ENCODE measurements at regions not wholly inside any gene's neighbourhood (a gene's known extent, or its start where the extent isn't known, plus 50 kb on each side); places are given as distances from the start of the nearest gene placed in this dataset.

DNA sequence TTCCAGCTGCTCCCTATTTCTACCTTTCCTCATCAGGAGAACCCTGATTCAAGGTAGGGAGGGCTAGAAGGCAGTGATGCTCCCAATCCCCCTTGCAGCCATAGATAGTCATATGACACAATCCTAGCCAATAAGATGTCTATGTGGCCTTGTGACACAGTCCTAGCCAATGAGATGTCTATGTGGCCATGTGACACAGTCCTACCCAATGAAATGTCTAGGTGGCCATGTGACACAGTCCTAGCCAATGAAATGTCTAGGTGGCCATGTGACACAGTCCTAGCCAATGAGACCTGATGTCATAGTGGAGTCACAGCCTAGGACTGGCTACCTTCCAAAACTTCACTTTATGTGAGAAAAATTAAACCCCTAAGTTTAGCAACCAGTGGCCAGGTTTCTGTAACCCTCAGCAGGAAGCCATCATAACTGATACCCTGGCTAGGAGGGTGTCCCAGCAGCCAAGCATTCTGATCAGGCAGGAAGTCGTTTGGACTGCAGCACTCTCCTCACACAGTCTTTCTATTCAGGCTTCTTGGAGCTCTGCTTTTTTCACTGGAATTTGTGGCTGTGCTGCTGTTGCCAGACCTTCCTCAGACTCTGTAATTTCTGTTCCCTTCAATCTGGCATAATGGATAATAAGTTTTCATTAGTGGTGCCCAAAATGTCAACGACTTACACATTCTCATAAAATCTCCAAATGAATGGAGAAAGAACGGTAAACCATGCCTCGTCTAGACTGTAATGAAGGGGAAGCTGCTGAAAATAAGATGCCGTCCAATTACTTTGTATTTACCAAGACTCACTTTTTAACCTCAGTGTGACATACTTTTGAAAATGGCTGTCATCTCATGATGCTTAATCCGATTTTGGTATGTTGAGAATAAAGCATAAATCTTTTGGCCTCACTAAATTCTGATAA, 165.0 kb upstream of the NCKAP5 start:
- Histone ChIP-seq H3K9me3 (ENCODE audit: insufficient read depth, low read length) (peaks cover 8% of the 10 kb centered on the region; the same call in 1 of the 2 replicates), H3K27me3 (ENCODE audit: insufficient read depth, insufficient read length) (no peaks in the 10 kb centered on the region), H3K36me3 (ENCODE audit: insufficient read depth, insufficient read length, low read length) (no peaks in the 10 kb centered on the region), H3K4me3 (ENCODE audit: insufficient read length, low read depth) (no peak overlapping the region), H3K4me1 (ENCODE audit: insufficient read depth, insufficient read length) (no peaks in the 10 kb centered on the region), H3K9ac (ENCODE audit: insufficient read length, low read depth) (no peak overlapping the region)
- TF ChIP-seq SUZ12 (IDR thresholded peaks at IDR 0.05; ENCODE audit: extremely low read depth, insufficient read depth, insufficient read length): no peak
- no peak for TF ChIP-seq YY1 (IDR thresholded peaks at IDR 0.05; ENCODE audit: insufficient read depth, insufficient read length)
- no peak for TF ChIP-seq ZNF274 (IDR thresholded peaks at IDR 0.05; ENCODE audit: low read depth, low read length)
- DNase-seq (ENCODE audit: low read depth, low spot score): no peak

DNA sequence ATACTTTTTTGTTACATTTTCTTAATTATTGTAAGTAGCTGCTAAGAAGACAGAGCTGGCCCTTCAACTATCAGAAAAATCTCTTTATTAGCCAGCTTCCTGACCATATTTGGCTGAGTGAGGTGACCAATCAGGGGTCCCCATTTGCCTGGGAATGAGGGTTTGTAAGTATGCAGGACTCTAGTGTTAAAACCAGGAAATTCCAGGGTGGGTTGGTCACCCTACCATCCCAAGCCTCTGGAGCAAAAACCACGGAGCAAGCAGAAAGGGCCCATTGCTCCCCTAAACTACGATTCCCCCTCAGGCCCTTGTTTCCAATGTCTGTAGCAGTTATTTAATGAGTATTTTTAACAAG, 165.6 kb upstream of the NCKAP5 start:
- no peak for DNase-seq (ENCODE audit: low read depth, low spot score)
- TF ChIP-seq SUZ12 (IDR thresholded peaks at IDR 0.05; ENCODE audit: extremely low read depth, insufficient read depth, insufficient read length): no peak
- no peak for TF ChIP-seq ZNF274 (IDR thresholded peaks at IDR 0.05; ENCODE audit: low read depth, low read length)
- TF ChIP-seq YY1 (IDR thresholded peaks at IDR 0.05; ENCODE audit: insufficient read depth, insufficient read length): no peak
- Histone ChIP-seq H3K9me3 (ENCODE audit: insufficient read depth, low read length) (peaks cover 8% of the 10 kb centered on the region; the same call in 1 of the 2 replicates), H3K9ac (ENCODE audit: insufficient read length, low read depth) (no peak overlapping the region), H3K27me3 (ENCODE audit: insufficient read depth, insufficient read length) (no peaks in the 10 kb centered on the region), H3K36me3 (ENCODE audit: insufficient read depth, insufficient read length, low read length) (no peaks in the 10 kb centered on the region), H3K4me1 (ENCODE audit: insufficient read depth, insufficient read length) (no peaks in the 10 kb centered on the region), H3K4me3 (ENCODE audit: insufficient read length, low read depth) (no peak overlapping the region)

DNA sequence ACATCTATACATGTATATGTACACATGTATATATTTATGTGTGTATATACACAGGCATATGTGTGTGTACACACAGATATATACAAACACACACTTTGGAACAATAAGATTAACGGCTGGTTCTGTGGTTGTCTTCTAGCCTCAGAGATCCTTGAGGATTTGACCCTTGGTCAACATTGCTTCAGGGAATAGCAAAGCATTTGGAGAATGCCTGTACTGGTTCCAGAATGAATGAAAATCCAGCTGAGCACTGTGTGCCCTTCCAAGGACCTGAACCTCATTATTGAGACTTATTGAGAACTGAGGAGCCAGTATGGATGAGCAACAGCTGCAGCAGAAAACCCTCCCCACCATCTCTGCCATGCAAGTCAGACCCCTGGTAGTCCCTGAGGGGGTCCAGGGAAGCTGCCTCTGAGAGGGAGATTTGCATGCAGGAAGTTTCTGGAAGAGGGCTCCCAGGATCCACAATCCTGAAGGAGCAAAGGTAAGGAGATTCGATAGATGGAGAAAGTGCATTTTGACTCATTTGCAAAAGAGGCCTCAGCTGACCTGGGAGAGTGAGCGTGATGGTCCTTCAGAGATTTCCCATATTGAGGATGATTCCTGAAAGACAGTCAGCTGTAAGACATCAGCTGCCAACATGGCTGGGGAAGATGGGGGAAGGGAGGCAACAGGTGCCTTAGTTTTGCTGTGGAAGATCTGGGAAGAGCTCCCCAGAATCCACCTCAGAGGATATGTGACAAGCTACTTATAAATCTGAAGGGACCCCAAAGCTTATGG, 166.6 kb upstream of the NCKAP5 start:
- TF ChIP-seq SUZ12 (IDR thresholded peaks at IDR 0.05; ENCODE audit: extremely low read depth, insufficient read depth, insufficient read length) (no peak), ZNF274 (IDR thresholded peaks at IDR 0.05; ENCODE audit: low read depth, low read length) (no peak), YY1 (IDR thresholded peaks at IDR 0.05; ENCODE audit: insufficient read depth, insufficient read length) (no peak)
- Histone ChIP-seq H3K4me1 (ENCODE audit: insufficient read depth, insufficient read length) (no peaks in the 10 kb centered on the region), H3K9me3 (ENCODE audit: insufficient read depth, low read length) (peaks cover 8% of the 10 kb centered on the region; the same call in 1 of the 2 replicates), H3K27me3 (ENCODE audit: insufficient read depth, insufficient read length) (no peaks in the 10 kb centered on the region), H3K9ac (ENCODE audit: insufficient read length, low read depth) (no peak overlapping the region), H3K4me3 (ENCODE audit: insufficient read length, low read depth) (no peak overlapping the region), H3K36me3 (ENCODE audit: insufficient read depth, insufficient read length, low read length) (no peaks in the 10 kb centered on the region)
- no peak for DNase-seq (ENCODE audit: low read depth, low spot score)

DNA sequence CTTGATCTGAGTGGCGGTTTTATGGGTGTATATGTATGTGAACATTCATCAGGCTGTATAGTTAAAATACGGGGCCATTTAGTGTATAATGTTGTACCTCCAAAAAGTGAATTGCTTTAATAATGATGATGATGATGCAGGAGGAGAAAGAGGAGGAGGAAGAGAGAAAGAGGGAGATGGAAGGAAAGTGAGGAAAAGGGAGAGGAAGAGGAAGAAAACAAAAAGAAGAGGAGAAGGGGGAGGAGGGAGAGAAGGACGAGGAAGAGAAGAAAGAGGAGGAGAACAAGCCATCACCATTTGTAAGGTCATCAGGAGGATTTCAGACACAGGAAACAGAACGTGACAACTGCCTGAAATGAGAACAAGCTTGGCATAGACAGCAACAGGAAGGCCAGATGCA, 168.4 kb upstream of the NCKAP5 start:
- TF ChIP-seq SUZ12 (IDR thresholded peaks at IDR 0.05; ENCODE audit: extremely low read depth, insufficient read depth, insufficient read length): no peak
- TF ChIP-seq ZNF274 (IDR thresholded peaks at IDR 0.05; ENCODE audit: low read depth, low read length): no peak
- TF ChIP-seq YY1 (IDR thresholded peaks at IDR 0.05; ENCODE audit: insufficient read depth, insufficient read length): no peak
- no peak overlapping the region for H3K9ac ChIP-seq (ENCODE audit: insufficient read length, low read depth)
- no peak overlapping the region for H3K4me3 ChIP-seq (ENCODE audit: insufficient read length, low read depth)

DNA sequence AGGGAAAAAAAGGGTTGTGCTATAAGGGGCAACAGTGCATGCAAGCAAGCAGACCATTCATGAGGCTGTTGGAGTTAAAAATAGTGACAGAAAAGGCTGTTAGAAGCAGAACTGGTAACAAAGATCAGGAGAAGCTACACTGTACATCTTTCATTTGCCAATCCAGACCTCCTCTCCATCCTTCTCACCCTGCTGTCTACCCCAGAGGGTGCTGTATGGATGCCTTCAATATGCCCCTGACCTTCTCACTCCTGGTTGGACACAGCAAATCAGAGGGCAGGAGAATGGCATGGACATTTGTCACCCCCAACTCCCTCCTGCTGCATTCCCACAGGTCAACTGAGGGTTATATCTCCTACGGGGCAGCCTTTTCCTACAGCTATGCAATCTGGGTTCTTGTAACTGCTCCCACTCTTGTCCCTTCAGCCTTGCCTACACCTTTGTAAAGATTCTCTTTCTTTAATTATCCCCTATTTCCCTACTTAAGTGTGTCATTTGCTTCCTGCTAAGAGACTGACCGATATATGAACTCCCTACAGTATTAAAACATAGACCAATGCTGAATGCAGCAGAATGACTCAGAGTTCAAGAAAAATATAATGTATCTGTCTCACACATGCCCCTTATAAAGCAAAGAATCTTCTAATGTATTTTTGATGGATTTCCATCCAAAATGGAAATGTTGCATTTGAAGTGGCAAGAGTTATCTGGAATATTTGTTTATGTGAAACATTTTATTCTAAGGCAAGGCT, 169.2 kb upstream of the NCKAP5 start:
- no peak overlapping the region for H3K4me3 ChIP-seq (ENCODE audit: insufficient read length, low read depth)
- H3K9ac ChIP-seq (ENCODE audit: insufficient read length, low read depth): no peak overlapping the region
- no peaks in the 10 kb centered on the region for H3K36me3 ChIP-seq (ENCODE audit: insufficient read depth, insufficient read length, low read length)
- H3K9me3 ChIP-seq (ENCODE audit: insufficient read depth, low read length): peaks cover 8% of the 10 kb centered on the region; the same call in 1 of the 2 replicates
- no peaks in the 10 kb centered on the region for H3K27me3 ChIP-seq (ENCODE audit: insufficient read depth, insufficient read length)
- TF ChIP-seq YY1 (IDR thresholded peaks at IDR 0.05; ENCODE audit: insufficient read depth, insufficient read length) (no peak), SUZ12 (IDR thresholded peaks at IDR 0.05; ENCODE audit: extremely low read depth, insufficient read depth, insufficient read length) (no peak)
- DNase-seq (ENCODE audit: low read depth, low spot score): no peak
- no peaks in the 10 kb centered on the region for H3K4me1 ChIP-seq (ENCODE audit: insufficient read depth, insufficient read length)

More for the DNA sequence above, 168.4 kb upstream of the NCKAP5 start:
- no peaks in the 10 kb centered on the region for H3K4me1 ChIP-seq (ENCODE audit: insufficient read depth, insufficient read length)
- H3K36me3 ChIP-seq (ENCODE audit: insufficient read depth, insufficient read length, low read length): no peaks in the 10 kb centered on the region
- H3K27me3 ChIP-seq (ENCODE audit: insufficient read depth, insufficient read length): no peaks in the 10 kb centered on the region
- no peak for DNase-seq (ENCODE audit: low read depth, low spot score)
- H3K9me3 ChIP-seq (ENCODE audit: insufficient read depth, low read length): peaks cover 8% of the 10 kb centered on the region; the same call in 1 of the 2 replicates

DNA sequence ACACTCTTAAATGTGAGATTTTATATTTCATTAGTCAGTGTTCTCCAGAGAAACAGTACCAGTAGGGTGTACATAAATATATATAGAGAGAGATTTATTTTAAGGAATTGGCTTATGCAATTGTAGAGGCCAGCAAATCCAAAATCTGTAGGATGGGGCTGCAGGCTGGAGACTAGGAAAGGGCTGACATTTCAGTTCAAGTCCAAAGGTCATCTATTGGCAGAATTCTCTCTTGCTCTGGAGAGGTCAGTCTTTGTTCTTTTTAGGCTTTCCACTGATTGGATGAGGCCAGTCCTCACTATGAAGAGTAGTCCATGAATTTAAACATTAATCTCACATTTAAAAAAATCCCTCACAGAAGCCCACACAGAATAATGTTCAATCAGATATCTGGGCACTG, 170.8 kb upstream of the NCKAP5 start:
- Histone ChIP-seq H3K27me3 (ENCODE audit: insufficient read depth, insufficient read length) (no peaks in the 10 kb centered on the region), H3K36me3 (ENCODE audit: insufficient read depth, insufficient read length, low read length) (no peaks in the 10 kb centered on the region), H3K4me1 (ENCODE audit: insufficient read depth, insufficient read length) (no peaks in the 10 kb centered on the region), H3K4me3 (ENCODE audit: insufficient read length, low read depth) (no peak overlapping the region), H3K9me3 (ENCODE audit: insufficient read depth, low read length) (no peaks in the 10 kb centered on the region), H3K9ac (ENCODE audit: insufficient read length, low read depth) (no peak overlapping the region)
- no peak for TF ChIP-seq ZNF274 (IDR thresholded peaks at IDR 0.05; ENCODE audit: low read depth, low read length)
- no peak for TF ChIP-seq SUZ12 (IDR thresholded peaks at IDR 0.05; ENCODE audit: extremely low read depth, insufficient read depth, insufficient read length)
- no peak for TF ChIP-seq YY1 (IDR thresholded peaks at IDR 0.05; ENCODE audit: insufficient read depth, insufficient read length)
- DNase-seq (ENCODE audit: low read depth, low spot score): no peak
